Occipital lobe (tissue), 1 donor: ENCODE measurements at regions not wholly inside any gene's neighbourhood (a gene's known extent, or its start where the extent isn't known, plus 50 kb on each side); places are given as distances from the start of the nearest gene placed in this dataset.

Experiments used
- DNase-seq: peaks from one replicate; lab custom pipeline; 2025; lab: John Stamatoyannopoulos, UW

DNA sequence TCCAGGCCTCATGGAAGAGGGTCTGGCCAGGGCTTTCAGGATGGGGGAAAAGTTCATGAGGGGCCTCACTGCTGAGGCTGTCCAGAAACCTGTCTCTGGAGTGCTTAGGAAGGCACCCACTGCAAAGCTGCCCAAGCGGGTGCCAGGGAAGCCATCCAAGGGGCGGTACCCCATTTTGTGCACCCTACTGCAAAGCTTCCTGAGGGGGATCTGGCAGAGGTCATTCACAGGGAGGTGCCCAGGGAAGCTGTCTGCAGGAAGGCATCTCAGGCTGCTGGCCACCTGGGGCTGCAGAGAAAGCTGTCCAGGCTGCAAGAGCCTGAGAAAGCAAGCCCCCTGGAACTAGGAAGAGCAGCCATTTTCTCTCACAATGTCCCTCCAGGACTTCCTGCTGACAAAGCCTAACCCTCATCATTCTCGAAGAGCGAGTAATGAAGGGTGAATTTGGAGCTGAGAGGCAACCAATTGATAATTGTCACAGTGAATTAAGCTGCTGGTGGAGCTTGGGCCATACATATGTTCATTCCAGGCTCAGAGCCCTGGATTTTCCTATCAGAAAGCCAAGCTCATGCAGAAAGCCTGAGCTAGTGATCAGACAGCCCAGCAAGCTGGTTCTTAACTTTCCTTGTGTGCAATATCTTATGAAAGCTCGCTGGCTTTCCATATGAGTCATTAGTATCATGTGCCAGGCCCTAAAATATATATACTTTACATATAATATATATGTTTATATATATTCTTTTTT, 62.2 kb upstream of the SLC22A16 start:
- DNase-seq: no peak

DNA sequence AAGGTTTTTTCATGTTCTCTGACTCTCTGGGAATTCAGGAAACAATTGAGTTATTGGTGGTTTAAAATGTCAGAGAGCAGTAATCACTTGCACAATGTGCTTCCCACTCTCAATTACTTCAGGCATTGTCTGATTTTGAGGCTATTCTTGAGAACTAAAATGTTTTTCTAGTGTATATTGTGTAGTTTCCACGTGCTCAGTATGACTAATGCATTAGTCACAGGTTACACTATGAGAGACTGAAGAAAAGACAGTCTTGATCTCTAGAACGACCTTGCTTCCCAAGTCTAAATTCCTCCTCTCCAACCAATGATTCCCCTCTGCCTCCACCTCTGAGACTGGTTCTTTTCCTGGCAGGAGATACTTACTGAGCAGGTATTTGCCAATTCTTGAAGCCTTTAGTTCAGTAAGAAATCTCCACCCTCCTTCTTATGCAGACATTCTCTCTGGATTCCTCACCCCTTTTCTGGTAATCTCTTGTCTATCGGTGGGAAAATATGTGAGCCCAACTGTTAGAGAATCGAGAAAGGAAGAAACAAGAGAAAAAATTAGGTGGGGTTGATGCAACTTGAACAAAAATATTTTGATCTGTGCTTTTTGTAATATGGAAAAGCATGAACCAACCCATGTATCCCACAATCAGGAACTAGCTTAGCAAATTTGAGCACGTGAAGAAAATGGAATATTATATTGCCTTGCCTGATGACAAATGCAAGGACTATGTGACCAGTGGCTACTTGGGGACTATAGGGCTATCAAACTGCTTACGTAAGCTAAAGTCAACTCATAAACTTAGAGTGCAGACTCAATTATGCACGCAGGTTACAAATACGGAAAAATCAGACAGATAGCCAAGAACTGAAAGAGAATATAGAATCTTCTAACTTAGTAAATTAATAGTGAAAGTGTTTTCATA, 61.1 kb upstream of the SLC22A16 start:
- no peak for DNase-seq

DNA sequence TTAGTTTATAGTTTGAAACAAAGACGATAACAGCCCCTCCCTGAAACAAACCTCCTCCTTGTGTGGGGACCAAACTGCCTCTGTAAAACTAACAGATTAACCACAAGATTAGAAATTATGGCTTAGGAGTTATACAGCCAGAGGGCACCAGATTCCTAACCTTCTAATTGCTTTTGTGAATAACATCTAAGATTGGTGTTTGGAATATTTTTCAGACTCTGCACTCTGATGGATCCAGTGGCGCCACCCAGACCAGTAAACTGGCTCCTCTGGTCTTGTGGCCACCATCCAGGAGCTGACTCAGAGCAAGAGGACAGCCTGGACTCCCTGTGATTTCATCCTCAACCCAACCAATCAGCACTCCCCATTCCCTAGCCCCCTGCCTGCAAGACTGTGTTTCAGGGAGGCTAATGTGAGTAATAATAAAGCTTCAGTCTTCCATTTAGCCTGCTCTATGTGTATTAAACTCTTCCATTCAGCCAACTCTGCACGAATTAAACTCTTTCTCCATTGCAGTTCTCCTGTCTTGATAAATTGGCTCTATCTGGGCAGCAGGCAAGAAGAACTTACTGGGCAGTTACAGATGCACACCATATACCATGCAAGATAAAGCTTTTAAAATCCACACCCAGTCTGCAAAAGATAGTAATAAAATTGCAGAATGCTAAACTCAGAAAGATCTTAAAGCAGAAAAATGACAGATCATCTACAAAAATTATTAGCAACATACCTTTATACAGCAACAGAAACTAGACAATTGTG, 58.5 kb upstream of the SLC22A16 start:
- peak; percentile 68 for DNase-seq

DNA sequence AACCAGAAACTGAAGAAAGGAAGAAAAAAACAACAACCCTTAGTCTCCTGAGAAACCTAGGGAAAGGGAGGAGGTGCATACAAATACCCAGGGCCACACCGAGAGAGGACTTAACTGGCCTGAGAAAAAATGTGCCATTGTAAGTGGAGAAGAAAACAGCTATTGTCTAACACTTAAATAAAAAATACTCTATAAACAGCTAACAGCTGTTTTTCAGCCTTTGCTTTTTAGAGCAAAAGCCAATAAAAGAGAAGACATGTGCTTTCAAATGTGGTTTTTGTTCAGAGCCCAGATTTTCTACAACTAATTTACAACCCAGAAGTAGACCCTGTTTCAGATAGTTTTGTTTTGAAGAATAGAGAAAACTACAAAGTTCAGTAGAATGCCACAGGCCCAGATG, 56.0 kb upstream of the SLC22A16 start:
- no peak for DNase-seq

GRCh38 chr6:110530671-110531070, 54.3 kb upstream of the SLC22A16 start:
- no peak for DNase-seq

- no peak for DNase-seq
These were observed 53.5 kb upstream of the SLC22A16 start for GRCh38 chr6:110529907-110530306.

- no peak for DNase-seq
These were observed 52.9 kb upstream of the SLC22A16 start for GRCh38 chr6:110529355-110529754.

- no peak for DNase-seq
These were observed 52.5 kb upstream of the SLC22A16 start for GRCh38 chr6:110528930-110529325.

GRCh38 chr6:110528101-110528929, 51.9 kb upstream of the SLC22A16 start:
- DNase-seq: no peak

DNA sequence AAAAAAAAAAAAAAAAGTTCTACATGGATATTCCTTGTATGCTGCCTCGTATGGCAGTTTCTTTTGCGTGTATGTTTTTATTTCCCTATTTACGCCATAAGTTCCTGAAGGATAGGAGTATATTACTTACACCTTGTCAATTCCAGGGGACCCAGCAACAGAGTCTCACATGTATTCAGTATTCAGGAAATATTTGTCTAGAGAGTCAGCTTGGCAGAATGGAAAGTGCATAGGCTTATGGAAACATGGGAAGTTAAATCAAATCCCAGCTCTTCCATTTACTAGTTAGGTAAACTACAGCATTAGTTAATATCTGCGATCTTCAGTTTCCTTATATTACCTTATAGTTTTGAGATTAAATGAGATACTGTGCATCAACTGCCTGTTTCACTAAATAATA, 51.1 kb upstream of the SLC22A16 start:
- no peak for DNase-seq

- no peak for DNase-seq
These were observed 50.3 kb upstream of the SLC22A16 start for GRCh38 chr6:110526726-110527125.
